ENCODE measurements at regions not wholly inside any gene's neighbourhood (a gene's known extent, or its start where the extent isn't known, plus 50 kb on each side); places are given as distances from the start of the nearest gene placed in this dataset.

- no peak for DNase-seq
These were observed 131.7 kb downstream of the PSMG1 start for GRCh38 chr21:39051588-39051949.

GRCh38 chr21:39050841-39051587 is 132.2 kb downstream of the PSMG1 start:
- DNase-seq: no peak

GRCh38 chr21:39048574-39048973 is 134.7 kb downstream of the PSMG1 start:
- no peak for DNase-seq

GRCh38 chr21:39048064-39048463 is 135.2 kb downstream of the PSMG1 start:
- no peak for DNase-seq

GRCh38 chr21:39047046-39047445 is 136.2 kb downstream of the PSMG1 start:
- no peak for DNase-seq

GRCh38 chr21:39046236-39046916 is 136.9 kb downstream of the PSMG1 start:
- DNase-seq: no peak

- DNase-seq: no peak
These were observed 141.4 kb downstream of the PSMG1 start for GRCh38 chr21:39041816-39042215.

GRCh38 chr21:39040494-39041110 is 142.6 kb downstream of the PSMG1 start:
- no peak for DNase-seq

GRCh38 chr21:39037807-39038405 is 145.3 kb downstream of the PSMG1 start:
- no peak for DNase-seq

GRCh38 chr21:39036581-39036980 is 146.7 kb downstream of the PSMG1 start:
- DNase-seq: no peak

GRCh38 chr21:39034590-39035536 is 148.4 kb downstream of the PSMG1 start:
- DNase-seq: no peak

GRCh38 chr21:39033878-39034589 is 149.2 kb downstream of the PSMG1 start:
- DNase-seq: no peak

GRCh38 chr21:39029900-39030884 is 153.1 kb downstream of the PSMG1 start:
- no peak for DNase-seq

- DNase-seq: no peak
These were observed 154.0 kb downstream of the PSMG1 start for GRCh38 chr21:39029086-39029755.

GRCh38 chr21:39025198-39025597 is 158.1 kb downstream of the PSMG1 start:
- DNase-seq: no peak

GRCh38 chr21:39024538-39024937 is 158.7 kb downstream of the PSMG1 start:
- DNase-seq: no peak

- DNase-seq: no peak
These were observed 160.2 kb downstream of the PSMG1 start for GRCh38 chr21:39022863-39023693.

- DNase-seq: no peak
These were observed 160.8 kb downstream of the PSMG1 start for GRCh38 chr21:39022466-39022862.

- DNase-seq: no peak
These were observed 161.2 kb downstream of the PSMG1 start for GRCh38 chr21:39022035-39022434.

All from CD4-positive, alpha-beta T cell treated with Interleukin-4 for 4 hours (primary cell).